Fibroblast of pulmonary artery (primary cell): ENCODE measurements at regions not wholly inside any gene's neighbourhood (a gene's known extent, or its start where the extent isn't known, plus 50 kb on each side); places are given as distances from the start of the nearest gene placed in this dataset.

Experiments
- DNase-seq: peaks from one replicate; pipeline ENCODE4 v3.0.0-alpha.2; 2010; ENCODE audit warnings: low read depth
- H3K4me3 ChIP-seq: replicated peaks from 2 replicates; pipeline ENCODE4 v1.5.1; 2011; ENCODE audit warnings: low read depth, mild to moderate bottlenecking, control low read depth, low read length, moderate library complexity
- CTCF ChIP-seq: IDR thresholded peaks from 2 replicates; pipeline ENCODE4 v1.5.1; 2011; ENCODE audit warnings: mild to moderate bottlenecking, control low read depth, low read length, inconsistent platforms; ENCODE audit errors: missing control alignments

- no peak for DNase-seq
- H3K4me3 ChIP-seq = no peak overlapping the region
- TF ChIP-seq CTCF = no peak
These were observed 1173.5 kb upstream of the NUDT12 start for GRCh38 chr5:104736073-104736472.

- no peak for TF ChIP-seq CTCF
- H3K4me3 ChIP-seq = no peak overlapping the region
- no peak for DNase-seq
These were observed 1171.5 kb upstream of the NUDT12 start for GRCh38 chr5:104734046-104734445.

- no peak for DNase-seq
- no peak for TF ChIP-seq CTCF
- H3K4me3 ChIP-seq = no peak overlapping the region
These were observed 1170.6 kb upstream of the NUDT12 start for GRCh38 chr5:104733063-104733669.

- H3K4me3 ChIP-seq = no peak overlapping the region
- no peak for TF ChIP-seq CTCF
- no peak for DNase-seq
These were observed 1168.7 kb upstream of the NUDT12 start for GRCh38 chr5:104731331-104731730.

GRCh38 chr5:104708027-104708426 lies 1145.4 kb upstream of the NUDT12 start:
- DNase-seq = no peak
- no peak overlapping the region for H3K4me3 ChIP-seq
- TF ChIP-seq CTCF = no peak

- H3K4me3 ChIP-seq = no peak overlapping the region
- DNase-seq = no peak
- TF ChIP-seq CTCF = no peak
These were observed 1144.0 kb upstream of the NUDT12 start for GRCh38 chr5:104706600-104706999.

- DNase-seq = no peak
- H3K4me3 ChIP-seq = no peak overlapping the region
- no peak for TF ChIP-seq CTCF
These were observed 1139.6 kb upstream of the NUDT12 start for GRCh38 chr5:104702212-104702611.
